Type B pancreatic cell (in vitro differentiated cells): ENCODE measurements at regions not wholly inside any gene's neighbourhood (a gene's known extent, or its start where the extent isn't known, plus 50 kb on each side); places are given as distances from the start of the nearest gene placed in this dataset.
A peak's percentile ranks its signal among the peaks of the same experiment; 100 is the strongest.

Experiments used
- DNase-seq: peaks from one replicate; pipeline ENCODE4 v3.0.0; 2021; ENCODE audit warnings: mixed read lengths; ENCODE audit not compliant: unreplicated experiment; ENCODE audit errors: extremely low spot score
- H3K27ac Mint-ChIP-seq: 2 replicates; pipeline ENCODE4 v1.8.0; 2021; ENCODE audit warnings: mild to moderate bottlenecking, mixed read lengths
- H3K27me3 Mint-ChIP-seq: 2 replicates; pipeline ENCODE4 v1.8.0; 2021; ENCODE audit warnings: mixed read lengths
- H3K36me3 Mint-ChIP-seq: 2 replicates; pipeline ENCODE4 v1.8.0; 2021; ENCODE audit warnings: mixed read lengths
- H3K4me1 Mint-ChIP-seq: one replicate; pipeline ENCODE4 v1.8.0; 2021; ENCODE audit warnings: mixed read lengths; ENCODE audit not compliant: unreplicated experiment
- H3K4me3 Mint-ChIP-seq: 2 replicates; pipeline ENCODE4 v1.8.0; 2021; ENCODE audit warnings: mild to moderate bottlenecking, mixed read lengths
- H3K9me3 Mint-ChIP-seq: 2 replicates; pipeline ENCODE4 v1.8.0; 2021; ENCODE audit warnings: mixed read lengths
- CTCF ChIP-seq: fragments of 200-600 bp; sonication (generic); conservative IDR thresholded peaks from 2 replicates; pipeline ENCODE4 v1.5.0; 2021; ENCODE audit warnings: antibody characterized with exemption, mild to moderate bottlenecking

DNA sequence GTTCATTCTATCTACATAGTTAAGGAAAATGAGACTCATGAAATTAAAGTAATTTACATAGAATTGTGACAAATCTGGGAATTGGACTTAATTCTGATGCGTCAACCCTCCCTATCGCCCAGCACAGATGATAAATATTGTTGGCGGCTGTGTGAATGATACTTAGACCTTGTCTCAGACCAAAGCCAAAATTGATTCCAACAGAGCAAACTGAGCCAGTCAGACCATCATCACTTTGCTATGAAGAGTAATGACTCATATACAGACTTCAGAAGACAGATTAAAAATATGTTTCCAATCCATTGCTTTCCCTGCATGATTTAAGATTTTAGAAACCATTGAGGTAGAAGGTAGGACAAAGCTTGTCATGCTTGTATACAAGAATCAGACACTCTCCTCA is 1156.7 kb upstream of the CDH8 start:
- no peak overlapping the region for H3K4me3 Mint-ChIP-seq
- TF ChIP-seq CTCF, result no peak
- H3K4me1 Mint-ChIP-seq, result no peaks in the 10 kb centered on the region

GRCh38 chr16:63188086-63188771 is 1152.0 kb upstream of the CDH8 start:
- TF ChIP-seq CTCF, result no peak
- H3K4me3 Mint-ChIP-seq, result peak overlapping the region; percentile 9
- H3K27me3 Mint-ChIP-seq, result no peaks in the 10 kb centered on the region
- no peaks in the 10 kb centered on the region for H3K9me3 Mint-ChIP-seq
- no peaks in the 10 kb centered on the region for H3K36me3 Mint-ChIP-seq
- no peaks in the 10 kb centered on the region for H3K4me1 Mint-ChIP-seq
- no peak overlapping the region for H3K27ac Mint-ChIP-seq
- no peak for DNase-seq

More for the DNA sequence above, 1156.7 kb upstream of the CDH8 start:
- Mint-ChIP-seq H3K27me3 (no peaks in the 10 kb centered on the region), H3K9me3 (no peaks in the 10 kb centered on the region), H3K36me3 (no peaks in the 10 kb centered on the region), H3K27ac (no peak overlapping the region)
- no peak for DNase-seq

DNA sequence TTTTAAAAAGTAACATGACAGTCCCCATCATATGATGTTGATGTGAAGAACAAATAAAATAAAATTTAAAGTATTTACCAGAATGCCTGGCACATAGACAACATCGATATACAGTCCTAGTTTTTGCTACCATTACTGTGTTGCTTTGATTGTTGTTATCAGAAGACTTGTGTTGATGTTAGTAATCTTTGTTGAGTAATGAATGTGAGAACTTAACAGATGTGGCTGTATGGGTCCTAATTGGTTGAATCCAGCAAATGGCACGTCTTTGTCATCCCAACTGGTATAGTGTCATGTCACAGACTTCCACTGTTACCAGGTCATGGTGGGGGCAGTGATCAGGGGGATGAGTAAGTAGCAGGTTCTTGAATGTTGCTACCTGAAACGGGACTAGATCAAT is 1151.4 kb upstream of the CDH8 start:
- no peaks in the 10 kb centered on the region for H3K9me3 Mint-ChIP-seq
- no peaks in the 10 kb centered on the region for H3K36me3 Mint-ChIP-seq
- no peaks in the 10 kb centered on the region for H3K27me3 Mint-ChIP-seq
- no peaks in the 10 kb centered on the region for H3K4me1 Mint-ChIP-seq
- H3K4me3 Mint-ChIP-seq, result no peak overlapping the region
- no peak for DNase-seq
- no peak overlapping the region for H3K27ac Mint-ChIP-seq
- TF ChIP-seq CTCF, result no peak

DNA sequence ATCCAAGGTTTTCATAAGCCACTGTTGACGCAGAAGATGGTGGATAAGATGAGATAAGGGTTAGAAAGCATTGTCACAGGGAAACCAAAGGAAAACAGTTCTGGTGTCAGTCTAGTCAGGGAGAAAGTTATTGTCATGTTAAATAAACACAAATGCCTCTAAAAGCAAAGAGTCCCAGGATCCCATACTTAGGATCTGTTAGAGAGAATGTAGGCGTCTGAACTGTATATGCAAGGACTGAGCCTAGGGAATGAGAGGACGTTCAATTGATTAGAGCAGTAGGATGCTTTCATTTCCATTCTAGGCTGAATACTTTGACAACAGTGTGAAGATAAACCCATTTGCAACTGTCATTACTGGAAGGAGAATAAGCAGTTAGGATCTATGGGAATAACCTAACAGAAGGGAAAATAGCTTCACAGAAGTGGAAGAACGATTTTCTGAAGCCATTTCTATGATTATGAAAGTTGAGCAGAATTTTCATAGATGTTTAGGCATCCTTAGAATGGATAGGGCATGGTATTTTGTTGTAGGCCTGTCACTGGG is 1149.1 kb upstream of the CDH8 start:
- no peak for DNase-seq
- Mint-ChIP-seq H3K9me3 (no peaks in the 10 kb centered on the region), H3K27me3 (no peaks in the 10 kb centered on the region), H3K4me3 (no peak overlapping the region), H3K27ac (no peak overlapping the region), H3K4me1 (no peaks in the 10 kb centered on the region), H3K36me3 (no peaks in the 10 kb centered on the region)
- no peak for TF ChIP-seq CTCF

DNA sequence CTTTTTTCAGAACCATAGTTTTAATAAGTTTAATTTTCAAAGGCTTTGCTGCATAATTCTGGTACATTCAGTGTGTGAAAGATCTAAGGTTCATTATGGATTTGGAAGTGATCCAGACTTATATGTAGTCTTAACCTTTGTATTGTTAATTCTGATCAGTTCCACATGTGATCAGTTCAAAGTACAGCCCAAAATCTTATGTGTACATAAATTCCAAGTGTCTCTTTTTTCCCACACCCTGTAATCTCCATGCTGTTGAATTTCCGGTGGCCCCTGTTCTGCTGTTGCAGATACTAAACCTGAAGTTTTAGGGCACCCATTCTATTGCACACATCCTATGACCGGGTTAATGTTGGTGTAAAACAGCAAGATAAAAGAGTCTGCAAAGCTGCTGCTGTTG is 1147.5 kb upstream of the CDH8 start:
- Mint-ChIP-seq H3K9me3 (no peaks in the 10 kb centered on the region), H3K27ac (no peak overlapping the region), H3K4me1 (no peaks in the 10 kb centered on the region), H3K36me3 (no peaks in the 10 kb centered on the region), H3K27me3 (no peaks in the 10 kb centered on the region), H3K4me3 (no peak overlapping the region)
- DNase-seq, result no peak
- no peak for TF ChIP-seq CTCF
